Right atrium auricular region (tissue), 2 donors: ENCODE measurements at regions not wholly inside any gene's neighbourhood (a gene's known extent, or its start where the extent isn't known, plus 50 kb on each side); places are given as distances from the start of the nearest gene placed in this dataset.

Source experiments
- DNase-seq: peaks from one replicate; pipeline ENCODE4 v3.0.0-alpha.2; 2019; ENCODE audit warnings: low spot score
- H3K27ac ChIP-seq, 2 donors: fragments of 200-600 bp; sonication (generic); 1 replicate in 1 of 2; 2 replicates in 1 of 2; pipeline ENCODE4 v1.5.1; 2016 to 2019
- H3K27me3 ChIP-seq, 2 donors: fragments of 200-600 bp; sonication (generic); one replicate each; pipeline versions ENCODE4 v1.5.1 to v1.6.0; 2017 to 2019
- H3K36me3 ChIP-seq: fragments of 200-600 bp; sonication (generic); one replicate; pipeline ENCODE4 v1.5.1; 2016
- H3K4me1 ChIP-seq, 2 donors: fragments of 200-600 bp; sonication (generic); one replicate each; pipeline versions ENCODE4 v1.5.1 to v1.6.0; 2017 to 2019
- H3K4me3 ChIP-seq, 2 donors: fragments of 200-600 bp; sonication (generic); 1 replicate in 1 of 2; 2 replicates in 1 of 2; pipeline ENCODE4 v1.5.1; 2017 to 2019; ENCODE audit warnings: mild to moderate bottlenecking in 1 of 2, moderate library complexity in 1 of 2
- H3K9me3 ChIP-seq, 2 donors: fragments of 200-600 bp; sonication (generic); one replicate each; pipeline ENCODE4 v1.5.1; 2019
- TF ChIP-seq, protein P1 (sequence below), 2 donors: fragments of 200-600 bp; sonication (generic); IDR thresholded peaks; one replicate each; pipeline ENCODE4 v1.5.1; 2019; ENCODE audit warnings: antibody characterized with exemption in 2 of 2

DNA sequence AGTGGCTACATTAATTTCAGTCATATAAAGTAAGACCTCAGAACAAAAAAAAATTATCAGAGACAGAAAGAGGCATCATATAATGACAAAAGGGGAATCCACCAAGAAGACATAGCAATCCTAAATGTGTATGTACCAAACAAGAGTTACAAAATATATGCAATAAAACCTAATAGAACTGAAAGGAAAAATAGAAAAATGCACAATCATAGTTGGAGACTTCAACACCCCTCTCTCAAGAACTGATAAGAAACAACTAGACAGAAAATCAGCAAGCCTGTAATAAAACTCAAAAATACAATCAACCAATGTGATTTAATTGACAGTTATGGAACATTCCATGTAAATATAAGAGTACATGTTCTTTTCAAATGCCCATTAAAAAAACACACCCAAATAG is 61.3 kb upstream of the C16orf82 start:
- H3K27me3 ChIP-seq: no peaks in the 10 kb centered on the region
- TF ChIP-seq, protein P1, sequence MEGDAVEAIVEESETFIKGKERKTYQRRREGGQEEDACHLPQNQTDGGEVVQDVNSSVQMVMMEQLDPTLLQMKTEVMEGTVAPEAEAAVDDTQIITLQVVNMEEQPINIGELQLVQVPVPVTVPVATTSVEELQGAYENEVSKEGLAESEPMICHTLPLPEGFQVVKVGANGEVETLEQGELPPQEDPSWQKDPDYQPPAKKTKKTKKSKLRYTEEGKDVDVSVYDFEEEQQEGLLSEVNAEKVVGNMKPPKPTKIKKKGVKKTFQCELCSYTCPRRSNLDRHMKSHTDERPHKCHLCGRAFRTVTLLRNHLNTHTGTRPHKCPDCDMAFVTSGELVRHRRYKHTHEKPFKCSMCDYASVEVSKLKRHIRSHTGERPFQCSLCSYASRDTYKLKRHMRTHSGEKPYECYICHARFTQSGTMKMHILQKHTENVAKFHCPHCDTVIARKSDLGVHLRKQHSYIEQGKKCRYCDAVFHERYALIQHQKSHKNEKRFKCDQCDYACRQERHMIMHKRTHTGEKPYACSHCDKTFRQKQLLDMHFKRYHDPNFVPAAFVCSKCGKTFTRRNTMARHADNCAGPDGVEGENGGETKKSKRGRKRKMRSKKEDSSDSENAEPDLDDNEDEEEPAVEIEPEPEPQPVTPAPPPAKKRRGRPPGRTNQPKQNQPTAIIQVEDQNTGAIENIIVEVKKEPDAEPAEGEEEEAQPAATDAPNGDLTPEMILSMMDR (IDR thresholded peaks at IDR 0.05): no peak
- no peak overlapping the region for H3K4me3 ChIP-seq
- H3K36me3 ChIP-seq: no peaks in the 10 kb centered on the region
- no peaks in the 10 kb centered on the region for H3K4me1 ChIP-seq
- H3K9me3 ChIP-seq: no peaks in the 10 kb centered on the region
- DNase-seq: no peak
- no peak overlapping the region for H3K27ac ChIP-seq
